Testis (tissue), 2 donors: ENCODE measurements at regions not wholly inside any gene's neighbourhood (a gene's known extent, or its start where the extent isn't known, plus 50 kb on each side); places are given as distances from the start of the nearest gene placed in this dataset.

Source experiments
- DNase-seq: peaks from one replicate; pipeline ENCODE4 v3.0.0-alpha.2; 2019
- H3K27ac ChIP-seq, 2 donors: fragments of 200-600 bp; sonication (generic); one replicate each; pipeline ENCODE4 v1.5.1; 2019
- H3K27me3 ChIP-seq: fragments of 200-600 bp; sonication (generic); one replicate; pipeline ENCODE4 v1.5.1; 2019
- H3K36me3 ChIP-seq: fragments of 200-600 bp; sonication (generic); one replicate; pipeline ENCODE4 v1.5.1; 2017; ENCODE audit warnings: low read depth; ENCODE audit errors: missing control alignments
- H3K4me1 ChIP-seq: fragments of 200-600 bp; sonication (generic); one replicate; pipeline ENCODE4 v1.5.1; 2019
- H3K4me3 ChIP-seq, 2 donors: fragments of 200-600 bp; sonication (generic); one replicate each; pipeline ENCODE4 v1.5.1; 2017 to 2019
- H3K9me3 ChIP-seq: fragments of 200-600 bp; sonication (generic); one replicate; pipeline ENCODE4 v1.5.1; 2017
- POLR2A ChIP-seq: fragments of 450-650 bp; IDR thresholded peaks from one replicate; pipeline ENCODE4 v1.6.1; 2017; ENCODE audit warnings: antibody characterized with exemption, mild to moderate bottlenecking, moderate library complexity
- WGBS, 2 donors: methylation state at CpG; one replicate each; pipeline ENCODE4 v1.1.5; 2018; 5-methylcytosine and 5-hydroxymethylcytosine counted together
- intact Hi-C: fragments of 100-400 bp; cut with DNase I; formaldehyde crosslinking; loops from one replicate; pipeline ENCODE4 v1.15.1; 2023; ENCODE audit warnings: low total_unique reads
- TF ChIP-seq, protein P1 (sequence below), 3 experiments: fragments of 450-650 bp in 2 of 3; fragments of 200-600 bp in 1 of 3; sonication (generic) in 1 of 3; IDR thresholded peaks; one replicate each; pipeline ENCODE4 v1.5.1; 2016 to 2019; ENCODE audit warnings: antibody characterized with exemption in 3 of 3, mild to moderate bottlenecking in 2 of 3, moderate library complexity in 1 of 3

DNA sequence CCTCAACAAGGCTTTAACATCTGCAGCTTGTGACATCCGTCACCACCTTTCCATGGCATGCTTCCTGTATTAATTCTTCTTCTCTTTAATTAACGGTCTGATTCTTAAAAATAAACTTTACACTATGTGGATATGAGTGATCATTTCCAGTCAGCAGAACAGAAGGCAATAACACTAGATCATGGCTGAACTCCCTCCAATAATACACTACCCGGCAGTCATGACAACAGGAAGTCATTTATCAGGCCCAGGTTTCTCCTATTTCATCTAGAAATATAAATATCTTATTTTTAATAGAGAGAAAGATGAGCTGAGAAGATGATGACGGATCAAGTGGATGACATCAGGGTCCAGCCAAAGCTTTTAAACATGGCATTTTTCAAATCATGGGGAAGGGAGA is 792.2 kb downstream of the SLC4A3 start:
- Histone ChIP-seq H3K9me3 (no peaks in the 10 kb centered on the region), H3K27ac (no peak overlapping the region), H3K36me3 (no peaks in the 10 kb centered on the region), H3K4me1 (no peaks in the 10 kb centered on the region), H3K27me3 (no peaks in the 10 kb centered on the region), H3K4me3 (no peak overlapping the region)
- TF ChIP-seq, protein P1, sequence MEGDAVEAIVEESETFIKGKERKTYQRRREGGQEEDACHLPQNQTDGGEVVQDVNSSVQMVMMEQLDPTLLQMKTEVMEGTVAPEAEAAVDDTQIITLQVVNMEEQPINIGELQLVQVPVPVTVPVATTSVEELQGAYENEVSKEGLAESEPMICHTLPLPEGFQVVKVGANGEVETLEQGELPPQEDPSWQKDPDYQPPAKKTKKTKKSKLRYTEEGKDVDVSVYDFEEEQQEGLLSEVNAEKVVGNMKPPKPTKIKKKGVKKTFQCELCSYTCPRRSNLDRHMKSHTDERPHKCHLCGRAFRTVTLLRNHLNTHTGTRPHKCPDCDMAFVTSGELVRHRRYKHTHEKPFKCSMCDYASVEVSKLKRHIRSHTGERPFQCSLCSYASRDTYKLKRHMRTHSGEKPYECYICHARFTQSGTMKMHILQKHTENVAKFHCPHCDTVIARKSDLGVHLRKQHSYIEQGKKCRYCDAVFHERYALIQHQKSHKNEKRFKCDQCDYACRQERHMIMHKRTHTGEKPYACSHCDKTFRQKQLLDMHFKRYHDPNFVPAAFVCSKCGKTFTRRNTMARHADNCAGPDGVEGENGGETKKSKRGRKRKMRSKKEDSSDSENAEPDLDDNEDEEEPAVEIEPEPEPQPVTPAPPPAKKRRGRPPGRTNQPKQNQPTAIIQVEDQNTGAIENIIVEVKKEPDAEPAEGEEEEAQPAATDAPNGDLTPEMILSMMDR (IDR thresholded peaks at IDR 0.05): no peak
- no peak for TF ChIP-seq POLR2A
- intact Hi-C loops: no loop called here
- WGBS, 2 donors: 65 to 73% methylated on average over 4 of the region's 4 CpGs
- DNase-seq: no peak

DNA sequence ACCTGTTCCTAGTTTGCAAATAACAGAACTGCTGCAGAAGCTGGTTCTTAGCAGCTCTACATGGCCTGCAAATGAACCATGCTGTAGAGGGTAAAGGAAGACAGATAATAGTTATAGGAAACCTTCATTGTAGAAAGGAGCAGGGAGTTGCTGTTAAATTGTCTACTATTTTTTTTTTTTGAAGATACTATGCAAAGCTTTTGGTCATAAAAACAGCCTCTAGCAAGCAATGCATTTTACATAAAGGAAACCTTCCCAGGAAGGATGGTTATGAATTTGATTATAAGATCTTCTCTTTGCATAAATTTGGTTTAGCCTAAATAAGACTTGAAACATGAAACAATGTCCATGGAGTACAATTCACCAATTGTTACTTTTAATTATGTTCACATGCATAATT is 793.4 kb downstream of the SLC4A3 start:
- Histone ChIP-seq H3K4me3 (no peak overlapping the region), H3K36me3 (no peaks in the 10 kb centered on the region), H3K4me1 (no peaks in the 10 kb centered on the region), H3K27me3 (no peaks in the 10 kb centered on the region), H3K9me3 (no peaks in the 10 kb centered on the region), H3K27ac (no peak overlapping the region)
- intact Hi-C loops: no loop called here
- TF ChIP-seq POLR2A: no peak
- TF ChIP-seq, protein P1 (IDR thresholded peaks at IDR 0.05): no peak
- DNase-seq: no peak

DNA sequence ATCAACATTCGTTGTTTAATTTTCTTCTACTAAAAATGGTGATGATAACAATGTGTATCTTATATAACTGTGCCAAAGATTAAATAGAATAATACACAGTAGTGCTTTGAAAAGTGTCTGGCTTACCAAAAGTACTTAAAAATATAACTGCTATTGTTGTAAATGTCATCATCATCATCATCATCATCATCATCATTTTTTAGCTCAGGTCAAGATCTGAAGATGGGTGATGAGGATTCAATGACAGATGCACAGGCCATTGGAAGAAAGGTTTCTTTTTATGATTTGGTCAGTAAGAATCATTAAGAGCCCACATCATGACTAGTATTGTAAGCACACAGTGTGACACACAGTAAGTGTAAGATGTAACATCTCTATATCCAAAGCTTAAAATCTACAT is 795.2 kb downstream of the SLC4A3 start:
- WGBS, 2 donors: 58 to 68% methylated on average over 1 of the region's 1 CpG
- intact Hi-C loops: no loop called here

DNA sequence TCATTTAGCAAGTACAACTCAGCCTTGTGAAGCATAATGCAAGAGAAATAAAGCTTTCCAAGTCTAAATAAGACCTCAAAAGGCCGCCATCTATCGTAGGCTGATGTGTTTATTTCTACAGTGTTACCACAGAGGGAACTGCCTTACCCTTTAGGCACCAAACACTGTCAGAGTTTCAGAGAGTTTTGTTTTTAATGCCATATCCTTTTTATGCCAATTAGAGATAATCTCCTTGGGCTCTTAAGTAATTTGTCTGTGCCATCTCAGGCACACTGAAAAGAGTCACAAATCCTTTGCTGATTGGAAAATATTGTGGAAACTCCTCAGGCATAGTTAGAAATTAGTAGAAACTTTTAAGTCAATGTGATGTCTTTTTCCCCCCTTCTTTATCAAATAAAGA is 797.1 kb downstream of the SLC4A3 start:
- 92 to 96% methylated on average over 2 of the region's 2 CpGs for WGBS, 2 donors
- Histone ChIP-seq H3K9me3 (no peaks in the 10 kb centered on the region), H3K4me1 (no peaks in the 10 kb centered on the region), H3K27me3 (no peaks in the 10 kb centered on the region), H3K27ac (no peak overlapping the region), H3K4me3 (no peak overlapping the region), H3K36me3 (no peaks in the 10 kb centered on the region)
- TF ChIP-seq POLR2A: no peak
- no peak for DNase-seq
- intact Hi-C loops: no loop called here

More for the DNA sequence above, 795.2 kb downstream of the SLC4A3 start:
- Histone ChIP-seq H3K27ac (no peak overlapping the region), H3K4me3 (no peak overlapping the region), H3K36me3 (no peaks in the 10 kb centered on the region), H3K27me3 (no peaks in the 10 kb centered on the region), H3K4me1 (no peaks in the 10 kb centered on the region), H3K9me3 (no peaks in the 10 kb centered on the region)
- no peak for DNase-seq
- no peak for TF ChIP-seq POLR2A
- TF ChIP-seq, protein P1 (IDR thresholded peaks at IDR 0.05): no peak

DNA sequence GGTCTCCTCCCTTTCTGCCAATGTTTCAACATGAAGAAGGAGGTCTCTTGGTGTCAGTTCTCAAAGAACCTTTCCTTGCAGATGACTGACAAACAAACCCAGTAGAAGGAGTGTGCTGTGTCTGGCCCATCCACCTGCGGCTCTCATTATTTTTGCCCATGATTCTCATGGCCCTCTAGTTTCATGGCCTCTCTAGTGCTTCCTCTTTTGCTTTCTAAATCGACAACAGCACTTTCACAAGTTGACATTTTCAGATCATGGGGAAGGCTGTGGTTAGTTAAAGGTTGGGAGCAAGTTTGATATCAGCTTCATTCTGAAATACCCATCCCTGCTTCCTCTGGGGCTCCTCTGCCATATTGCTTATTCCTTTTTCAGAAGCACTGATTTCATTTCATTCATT is 805.2 kb downstream of the SLC4A3 start:
- Histone ChIP-seq H3K27ac (no peak overlapping the region), H3K4me1 (no peaks in the 10 kb centered on the region), H3K27me3 (no peaks in the 10 kb centered on the region), H3K9me3 (no peaks in the 10 kb centered on the region), H3K4me3 (no peak overlapping the region), H3K36me3 (no peaks in the 10 kb centered on the region)
- no peak for TF ChIP-seq POLR2A
- TF ChIP-seq, protein P1 (IDR thresholded peaks at IDR 0.05): no peak
- DNase-seq: no peak
- 81 to 83% methylated on average over 2 of the region's 2 CpGs for WGBS, 2 donors
- intact Hi-C loops: no loop called here
